ENCODE measurements at regions not wholly inside any gene's neighbourhood (a gene's known extent, or its start where the extent isn't known, plus 50 kb on each side); places are given as distances from the start of the nearest gene placed in this dataset.

DNA sequence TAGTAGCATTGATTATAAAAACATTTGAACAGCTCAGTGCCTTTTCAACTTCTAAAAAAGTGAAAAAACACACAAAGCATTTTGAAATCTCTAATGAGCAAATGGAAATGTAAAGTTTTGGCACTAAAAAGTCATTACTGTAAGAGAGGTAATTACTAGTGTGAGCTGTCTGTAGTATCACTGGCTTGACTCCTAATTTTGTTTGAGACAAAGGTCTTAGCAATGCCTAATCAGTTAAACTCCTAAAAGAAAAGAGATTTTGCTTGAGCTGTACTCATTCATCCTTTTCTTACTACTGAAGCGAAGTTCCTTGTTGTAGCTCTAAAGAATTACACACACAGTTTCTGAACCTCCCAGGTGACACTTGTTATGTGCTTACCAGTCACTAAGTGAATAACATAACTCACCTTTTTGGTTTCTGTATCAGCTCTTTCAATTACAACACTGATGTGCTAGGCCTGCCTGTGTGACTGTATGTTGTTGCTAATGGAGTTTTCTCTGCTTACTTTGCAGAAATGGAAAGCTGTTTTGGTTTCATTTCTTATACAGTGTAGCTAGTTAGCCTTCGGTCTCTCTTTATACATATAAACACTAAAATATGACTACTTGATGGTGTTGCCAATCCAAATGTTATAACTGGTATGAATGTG is 924.4 kb upstream of the TENM4 start:
- no peak for DNase-seq

DNA sequence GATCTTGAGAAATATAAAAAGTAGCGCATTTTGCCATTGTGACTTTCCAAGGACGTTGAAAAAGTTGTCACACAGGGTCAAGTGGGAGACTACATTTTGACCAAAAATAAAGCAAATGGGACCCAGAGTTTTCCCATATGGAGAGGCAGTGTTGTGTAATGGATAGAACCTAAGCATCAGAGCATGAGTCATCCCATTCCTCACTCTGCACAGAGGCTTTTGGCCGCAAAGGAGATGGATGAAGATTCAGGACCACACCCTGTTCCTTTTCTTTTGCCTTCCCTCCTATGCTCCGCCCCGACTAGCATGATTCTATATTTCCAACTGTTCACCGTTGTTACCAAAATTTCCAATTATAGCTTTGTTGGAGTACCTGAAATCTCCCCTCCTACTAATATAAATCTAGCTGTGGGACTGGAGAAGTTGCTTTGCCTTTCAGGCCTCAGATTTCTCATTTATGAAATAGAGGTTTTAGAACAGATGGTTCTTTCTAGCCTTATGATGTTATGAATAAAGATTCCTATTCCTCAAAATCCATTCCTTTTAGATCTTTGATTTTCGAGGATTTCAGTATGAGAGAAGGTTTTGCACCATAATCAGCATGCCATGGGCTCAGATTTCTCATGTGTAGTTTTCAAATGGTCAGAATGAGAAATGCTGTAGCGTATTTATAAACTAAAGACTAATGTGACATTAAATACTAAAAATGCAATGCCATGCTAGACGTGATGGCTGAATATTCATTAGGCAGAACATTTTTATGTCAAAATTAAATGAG is 921.9 kb upstream of the TENM4 start:
- DNase-seq: no peak

DNA sequence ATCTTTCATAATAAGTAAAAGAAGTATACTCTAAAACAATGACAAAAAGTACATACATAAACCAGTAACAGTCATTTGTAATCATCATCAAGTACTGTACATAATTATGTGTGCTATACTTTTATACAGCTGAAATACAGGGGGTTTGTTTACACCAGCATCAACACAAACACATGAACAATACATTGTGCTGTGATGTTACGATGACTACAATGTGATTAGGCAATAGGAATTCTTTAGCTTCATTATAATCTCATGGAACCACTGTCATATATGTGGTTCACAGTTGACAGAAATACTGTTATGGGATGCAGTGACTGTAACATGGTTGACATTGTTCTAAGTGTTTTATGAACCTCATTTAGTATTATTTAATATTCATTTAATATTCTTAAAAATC is 914.4 kb upstream of the TENM4 start:
- DNase-seq: no peak

DNA sequence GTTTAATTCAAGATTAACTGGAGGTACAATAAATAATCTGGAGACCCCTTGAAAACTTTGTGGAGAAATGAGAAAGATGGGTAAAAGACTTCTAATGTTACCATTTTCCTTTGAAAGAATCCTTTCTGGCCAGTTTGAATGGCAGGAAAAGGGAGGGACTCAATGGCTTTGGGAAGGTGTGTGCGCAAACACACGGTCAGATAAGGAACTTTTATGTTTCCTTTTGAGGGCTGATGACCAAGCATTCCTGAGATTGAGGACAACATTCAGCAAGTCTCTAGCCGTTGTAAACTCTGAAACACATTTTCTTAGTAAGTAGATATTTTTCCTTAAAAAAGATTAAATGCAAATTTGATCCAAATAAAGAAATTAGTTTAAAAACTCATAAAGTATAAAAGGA is 909.7 kb upstream of the TENM4 start:
- DNase-seq: no peak

GRCh38 chr11:80349997-80350396 is 909.2 kb upstream of the TENM4 start:
- no peak for DNase-seq

DNA sequence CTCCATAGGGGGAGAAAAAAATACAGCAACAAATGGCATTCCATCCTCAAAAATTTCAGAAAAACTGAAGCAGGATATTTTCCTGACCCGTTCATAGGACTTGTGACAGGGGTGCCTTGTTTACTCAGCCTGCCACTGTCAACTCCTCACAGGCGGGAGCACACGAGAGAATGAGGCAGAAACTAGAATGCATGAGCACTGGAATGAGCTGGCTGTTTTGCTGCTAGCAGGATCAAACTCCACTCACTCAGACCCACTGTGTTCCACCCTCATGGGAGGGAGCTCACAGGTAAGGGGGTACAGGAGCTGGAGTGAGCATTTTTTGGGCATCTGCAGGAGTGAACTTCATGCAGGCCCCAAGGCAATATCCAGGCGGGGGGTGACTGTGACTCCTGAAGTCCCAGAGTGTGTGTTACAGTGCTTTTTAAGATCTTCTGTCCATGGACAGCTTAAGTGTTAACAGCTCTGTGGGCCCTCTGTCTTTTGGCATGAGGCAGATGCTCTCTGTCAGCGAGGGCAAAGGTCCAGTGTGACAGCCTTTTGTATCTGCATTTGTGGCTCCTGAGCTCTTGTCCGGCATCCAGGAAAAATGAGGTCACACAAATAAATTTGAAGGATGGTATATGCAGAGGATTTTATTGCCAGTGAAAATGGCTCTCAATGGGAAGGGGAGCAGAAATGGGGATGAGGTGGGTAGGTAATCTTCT is 905.7 kb upstream of the TENM4 start:
- DNase-seq: no peak

DNA sequence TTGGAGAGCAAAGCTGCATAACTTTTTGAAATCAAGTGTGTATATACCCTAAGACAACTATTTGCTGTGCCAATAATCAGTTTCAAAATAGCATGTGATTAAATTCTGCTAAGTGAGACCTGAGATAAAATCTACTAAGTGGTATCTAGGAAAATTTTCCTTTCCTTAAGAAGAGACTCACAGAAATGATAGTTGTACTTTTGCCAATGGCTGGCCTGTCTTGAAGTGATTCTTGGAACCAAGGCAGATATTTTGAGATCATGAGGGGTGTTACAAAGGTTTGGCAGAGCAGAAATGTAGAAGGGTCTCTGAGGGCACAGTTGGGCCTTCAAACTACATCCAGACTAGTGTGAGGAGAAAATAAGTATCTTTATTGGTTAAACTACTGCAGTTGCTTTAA is 902.6 kb upstream of the TENM4 start:
- no peak for DNase-seq

GRCh38 chr11:80338231-80338630 is 897.4 kb upstream of the TENM4 start:
- no peak for DNase-seq

DNA sequence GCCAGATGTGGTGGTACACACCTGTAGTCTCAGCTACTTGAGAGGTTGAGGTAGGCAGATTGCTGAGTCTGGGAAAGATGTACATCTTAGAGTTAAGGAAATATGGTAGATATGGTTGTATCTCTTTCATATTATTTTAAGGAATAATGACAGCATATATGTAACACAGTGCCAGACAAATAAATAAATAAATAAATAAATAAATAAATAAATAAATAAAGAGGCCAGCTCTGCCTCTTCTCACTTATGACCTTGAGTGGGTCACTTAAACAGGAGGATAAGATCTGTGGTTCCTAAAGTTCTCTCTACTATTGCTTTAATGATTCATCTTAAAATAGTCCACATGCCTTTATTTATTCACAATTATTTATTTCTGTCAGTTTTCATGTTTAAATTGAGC is 890.9 kb upstream of the TENM4 start:
- DNase-seq: no peak

DNA sequence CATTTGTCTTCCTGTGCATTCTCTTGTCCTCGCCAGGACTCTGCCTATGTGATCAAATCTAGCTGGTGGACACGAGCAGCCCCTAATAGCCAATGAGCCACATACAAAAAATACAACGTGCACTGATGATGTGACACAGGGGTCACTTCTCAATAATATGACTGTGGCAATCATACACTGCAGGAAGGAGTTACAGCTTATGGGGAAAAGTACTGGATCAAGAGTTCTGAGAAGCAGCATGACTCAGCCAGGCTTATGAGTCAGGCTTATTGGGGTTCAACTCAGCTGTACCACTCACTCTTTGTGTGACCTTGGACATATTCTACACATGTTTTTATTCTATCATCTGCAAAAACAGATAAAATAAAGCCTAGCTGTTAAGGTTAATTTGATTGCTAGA is 889.4 kb upstream of the TENM4 start:
- DNase-seq: no peak

DNA sequence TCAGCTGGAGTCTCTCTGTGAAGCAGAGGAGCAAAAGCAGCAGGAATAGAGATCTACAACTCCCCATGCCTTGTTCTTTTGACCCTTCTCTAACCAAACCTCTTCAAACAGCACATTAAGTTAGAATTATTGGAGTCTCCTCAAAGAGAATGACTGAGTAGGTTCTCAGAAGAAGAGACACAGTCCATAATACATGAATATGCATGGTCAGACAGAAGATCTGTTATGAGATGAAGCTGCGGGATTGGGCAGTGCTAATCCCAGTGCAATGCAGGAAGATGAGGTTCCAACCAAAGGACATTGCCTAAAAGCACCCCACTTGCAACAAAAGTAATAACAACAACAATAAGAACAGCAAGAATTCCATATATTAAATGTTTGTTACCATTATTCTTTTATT is 887.9 kb upstream of the TENM4 start:
- DNase-seq: no peak

DNA sequence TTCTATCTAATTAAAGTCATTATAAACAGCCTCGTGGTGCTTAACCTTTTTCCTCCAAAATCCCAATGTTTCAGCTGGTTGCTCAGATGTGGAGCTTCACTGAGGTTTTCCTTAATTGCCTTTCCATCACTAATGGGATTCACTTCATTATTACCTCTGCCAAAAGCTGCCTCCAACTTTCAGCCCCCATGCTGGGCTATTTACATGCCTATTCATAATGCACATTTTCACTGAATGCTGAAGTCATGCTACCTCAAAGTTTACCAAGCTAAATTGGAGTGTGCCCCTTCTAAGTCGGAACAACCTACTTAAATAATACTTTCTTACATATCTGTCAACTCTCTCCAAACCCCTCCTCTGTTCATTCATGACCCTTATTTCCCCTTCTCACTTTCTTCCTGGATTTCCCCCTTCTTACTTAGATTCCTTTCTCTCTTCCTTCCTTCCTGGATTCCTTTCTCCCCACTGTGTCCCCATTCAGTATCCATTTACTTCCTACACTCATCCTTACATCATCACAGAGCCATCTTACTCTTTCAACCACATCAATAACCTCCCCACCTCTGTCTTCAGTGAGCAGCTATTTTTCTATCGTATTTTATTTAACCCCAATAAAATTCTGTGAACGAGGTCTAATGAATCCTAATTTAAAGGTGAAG is 887.3 kb upstream of the TENM4 start:
- DNase-seq: no peak

DNA sequence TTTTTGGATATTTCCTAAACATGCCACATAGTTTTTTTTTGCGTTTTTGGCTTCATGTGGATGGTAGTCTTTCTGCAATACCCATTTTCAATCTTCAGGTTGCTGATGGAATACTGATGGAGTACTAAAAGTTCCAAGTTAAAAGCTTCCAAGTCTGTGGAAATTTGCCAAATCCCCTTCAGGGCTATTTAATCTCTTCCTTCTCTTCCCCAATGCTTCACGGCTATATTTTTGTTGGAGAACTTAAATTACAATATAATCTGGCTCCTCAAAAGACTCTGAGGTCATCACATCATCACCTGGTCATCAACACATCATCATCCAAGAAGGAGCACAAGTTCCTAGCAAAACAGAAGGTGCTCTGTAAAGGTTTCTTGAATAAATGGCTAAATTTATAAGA is 881.0 kb upstream of the TENM4 start:
- no peak for DNase-seq

GRCh38 chr11:80320765-80321164 is 879.9 kb upstream of the TENM4 start:
- no peak for DNase-seq

DNA sequence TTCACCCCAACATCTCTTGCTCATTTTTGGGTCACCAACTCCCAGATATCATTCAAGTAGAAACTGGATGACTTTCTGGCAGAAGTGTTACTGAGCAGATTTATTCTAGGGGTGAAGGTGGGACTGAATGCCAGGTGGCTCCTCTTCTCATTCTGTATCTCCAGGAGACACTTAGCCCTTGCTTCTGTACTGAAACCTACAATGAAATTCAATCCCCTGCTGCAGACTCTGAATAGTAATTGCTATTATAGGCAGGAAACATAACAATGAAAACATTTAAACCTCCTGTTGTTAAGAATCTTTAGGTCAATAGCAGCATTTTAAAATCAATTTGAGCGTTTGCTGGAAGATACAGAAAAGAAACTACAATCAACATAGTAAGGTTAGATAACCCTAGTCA is 879.4 kb upstream of the TENM4 start:
- no peak for DNase-seq

DNA sequence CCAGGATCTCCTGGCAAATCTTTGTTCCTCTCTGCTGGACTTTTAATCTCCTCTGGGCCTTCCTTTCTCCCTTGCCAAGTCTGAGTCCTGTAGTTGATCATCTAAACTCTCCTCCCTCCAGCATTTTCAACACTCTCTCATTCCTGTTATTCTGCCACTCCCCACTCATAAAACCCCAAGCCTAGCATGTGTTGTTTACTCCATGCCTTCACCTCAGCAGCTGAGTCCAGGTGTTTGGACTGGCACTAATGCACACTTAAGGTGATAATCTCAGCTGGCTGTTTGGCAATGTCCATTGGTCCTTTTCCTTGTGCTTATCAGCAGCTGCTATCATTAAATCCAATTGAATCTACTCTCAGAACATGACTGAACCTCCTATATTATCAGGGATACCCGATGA is 876.8 kb upstream of the TENM4 start:
- DNase-seq: no peak

DNA sequence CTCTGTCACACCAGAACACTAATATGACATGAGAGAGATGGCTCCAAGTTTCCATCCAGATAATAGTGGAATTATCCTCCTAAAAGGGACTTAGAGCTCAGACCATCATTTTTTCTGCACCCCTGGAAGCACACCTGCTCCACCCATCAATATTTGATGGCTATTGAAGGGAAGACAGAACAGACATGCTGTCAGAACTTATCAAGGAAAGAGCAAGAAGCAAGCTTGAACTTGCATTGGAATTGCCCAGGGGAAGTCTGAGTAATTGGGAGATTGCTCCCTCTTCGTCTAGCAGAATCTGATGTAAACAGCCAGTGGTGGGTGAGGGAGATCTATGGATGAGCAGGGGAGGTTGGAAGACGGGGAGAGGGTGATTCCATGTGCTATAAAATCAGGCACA is 874.4 kb upstream of the TENM4 start:
- no peak for DNase-seq

- no peak for DNase-seq
Measured at GRCh38 chr11:80309301-80309700, 868.5 kb upstream of the TENM4 start.

DNA sequence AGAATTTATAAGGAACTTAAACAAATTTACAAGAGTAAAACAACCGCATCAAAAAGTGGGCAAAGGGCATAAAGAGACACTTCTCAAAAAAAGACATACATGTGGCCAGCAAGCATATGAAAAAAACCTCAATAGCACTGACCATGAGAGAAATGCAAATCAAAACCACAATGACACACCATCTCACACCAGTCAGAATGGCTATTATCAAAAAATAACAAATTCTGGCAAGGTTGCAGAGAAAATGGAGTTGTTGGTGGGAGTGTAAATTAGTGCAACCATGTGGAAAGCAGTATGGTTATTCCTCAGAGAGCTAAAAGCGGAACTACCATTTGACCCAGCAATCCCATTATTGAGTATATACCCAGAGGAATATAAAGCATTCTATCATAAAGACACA is 866.8 kb upstream of the TENM4 start:
- no peak for DNase-seq

DNA sequence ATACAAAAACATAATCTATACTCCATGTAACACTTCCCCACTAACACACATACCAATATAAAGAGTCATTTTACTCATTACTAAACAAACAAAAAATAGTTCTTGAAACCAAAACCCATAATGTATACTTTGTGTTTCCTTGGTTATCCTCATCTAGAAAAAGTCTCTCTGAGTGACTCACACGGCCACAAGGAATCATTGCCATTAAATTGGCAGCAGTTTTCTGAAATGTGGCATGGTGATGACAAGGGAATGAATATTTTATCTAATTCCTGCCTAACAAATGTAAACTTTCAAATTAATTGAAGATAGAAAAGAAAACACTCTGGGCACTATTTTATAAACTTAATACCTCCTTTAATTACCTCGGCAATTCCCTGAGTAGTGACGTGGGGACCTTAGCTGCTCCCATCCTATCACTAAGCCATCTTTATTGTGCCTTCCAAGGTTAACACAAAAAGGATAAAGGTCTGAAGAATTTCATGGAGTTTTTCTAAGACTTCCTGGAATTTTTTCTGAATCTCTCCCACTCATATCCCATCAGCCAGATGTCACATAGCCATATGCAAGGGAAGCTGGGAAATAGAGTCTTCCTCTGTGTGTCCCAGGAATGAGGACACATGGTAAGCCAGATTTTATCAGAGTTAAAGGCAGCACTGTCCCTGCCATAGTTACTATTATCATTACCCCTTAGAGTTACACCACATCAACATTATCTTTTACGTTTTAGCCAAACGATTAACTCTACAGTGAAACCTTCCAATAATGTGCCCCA is 857.2 kb upstream of the TENM4 start:
- no peak for DNase-seq

DNA sequence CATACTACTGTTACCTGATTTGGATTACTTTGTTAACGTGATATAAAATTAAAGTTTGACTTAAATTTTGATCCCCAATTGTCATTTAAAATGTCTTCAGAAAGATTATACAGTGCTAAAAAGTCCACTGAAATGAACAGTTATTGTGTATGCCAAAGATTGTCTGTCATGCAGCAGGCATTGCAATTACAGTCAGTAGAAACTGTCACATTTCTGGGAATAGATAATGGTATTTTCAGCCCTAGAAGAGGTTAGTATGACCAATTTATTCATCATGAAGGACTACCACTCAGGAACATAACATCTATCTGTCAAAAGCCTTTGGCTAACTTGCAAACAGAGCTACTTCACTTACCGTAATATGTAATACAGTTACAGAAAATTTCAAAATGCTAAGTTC is 852.5 kb upstream of the TENM4 start:
- no peak for DNase-seq

GRCh38 chr11:80284946-80285785 is 844.3 kb upstream of the TENM4 start:
- DNase-seq: no peak

Data from NCI-H1048 (cell line).